RPMI8226 (cell line): ENCODE measurements at regions not wholly inside any gene's neighbourhood (a gene's known extent, or its start where the extent isn't known, plus 50 kb on each side); places are given as distances from the start of the nearest gene placed in this dataset.
"Not testable (repeated sequence)": the region's sequence is repeated elsewhere in the genome, so short reads cannot be mapped to it uniquely, and the experiment has no call there.

Experiments
- DNase-seq: peaks from one replicate; pipeline ENCODE4 v3.0.0-alpha.2; 2015

DNA sequence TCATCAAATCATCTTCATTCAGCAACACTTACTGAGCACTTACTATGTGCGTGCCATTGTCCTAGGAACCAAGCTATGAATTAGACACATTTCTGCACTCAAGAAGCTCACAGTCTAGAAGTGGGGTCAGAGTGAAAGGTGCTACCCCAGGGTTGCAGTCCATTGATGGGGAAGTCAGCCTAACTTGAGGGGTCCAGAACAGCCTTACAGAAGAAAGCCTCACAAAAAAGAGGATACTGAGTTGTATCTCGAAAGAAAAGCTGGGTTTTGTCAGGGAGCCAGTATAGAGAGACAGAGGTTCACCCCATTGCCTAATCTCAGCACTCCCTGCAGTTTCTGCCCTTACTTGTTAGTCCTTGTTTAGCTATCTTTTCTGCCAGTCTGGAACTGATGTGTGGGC lies 153.1 kb upstream of the JUN start:
- DNase-seq: no peak

DNA sequence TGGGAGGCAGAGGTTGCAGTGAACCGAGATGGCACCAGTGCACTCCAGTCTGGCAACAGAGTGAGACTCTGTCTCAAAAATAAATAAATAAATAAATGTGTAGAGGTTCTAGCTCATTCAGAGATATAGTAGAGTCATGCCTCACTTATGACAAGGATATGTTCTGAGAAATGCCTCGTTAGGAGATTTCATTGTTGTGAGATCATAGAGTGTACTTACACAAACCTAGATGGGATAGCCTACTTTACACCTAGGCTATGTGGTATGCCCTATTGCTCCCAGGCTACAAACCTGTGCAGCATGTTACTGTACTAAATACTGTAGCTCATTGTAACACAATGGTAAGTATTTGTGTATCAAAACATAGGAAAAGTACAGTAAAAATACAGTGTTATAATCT lies 155.3 kb upstream of the JUN start:
- no peak for DNase-seq

DNA sequence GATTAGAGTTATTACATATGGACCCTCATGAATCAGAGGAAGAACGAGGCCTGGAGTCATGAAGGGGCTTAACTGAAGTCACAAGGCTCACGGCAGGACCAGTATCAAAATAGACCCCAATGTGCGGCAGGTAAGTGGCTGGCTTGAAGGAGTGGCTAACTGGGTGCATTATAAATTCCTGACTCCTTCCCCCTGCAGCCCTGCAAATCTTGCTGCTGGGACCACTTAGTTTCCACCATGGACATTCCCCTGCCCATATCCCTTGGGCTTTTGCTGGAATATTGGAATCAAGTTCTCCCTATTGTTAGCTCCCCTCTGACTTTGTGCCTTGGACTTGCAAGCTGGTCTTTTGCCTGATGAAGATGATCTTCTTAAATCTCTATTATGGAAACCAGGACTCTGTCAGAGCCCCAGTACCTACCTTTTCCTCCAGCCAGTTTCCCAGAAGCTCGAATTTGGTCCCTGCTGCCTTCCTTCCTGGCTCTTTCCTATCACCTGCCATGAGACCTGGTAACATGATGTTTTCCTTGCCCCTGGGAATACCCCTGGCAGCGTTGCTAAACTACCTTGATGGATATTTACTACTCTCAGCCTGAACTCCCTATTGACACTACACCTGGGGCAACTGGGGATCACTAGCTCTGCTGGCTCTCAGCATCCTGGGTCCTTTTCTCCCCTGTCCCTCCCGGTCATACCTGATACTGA lies 156.0 kb upstream of the JUN start:
- no peak for DNase-seq

GRCh38 chr1:58941471-58942289 lies 157.8 kb upstream of the JUN start:
- no peak for DNase-seq

GRCh38 chr1:58942759-58943191 lies 158.9 kb upstream of the JUN start:
- DNase-seq: no peak

- DNase-seq: no peak
Measured at GRCh38 chr1:58943776-58944175, 159.9 kb upstream of the JUN start.

GRCh38 chr1:58944439-58944838 lies 160.6 kb upstream of the JUN start:
- no peak for DNase-seq

DNA sequence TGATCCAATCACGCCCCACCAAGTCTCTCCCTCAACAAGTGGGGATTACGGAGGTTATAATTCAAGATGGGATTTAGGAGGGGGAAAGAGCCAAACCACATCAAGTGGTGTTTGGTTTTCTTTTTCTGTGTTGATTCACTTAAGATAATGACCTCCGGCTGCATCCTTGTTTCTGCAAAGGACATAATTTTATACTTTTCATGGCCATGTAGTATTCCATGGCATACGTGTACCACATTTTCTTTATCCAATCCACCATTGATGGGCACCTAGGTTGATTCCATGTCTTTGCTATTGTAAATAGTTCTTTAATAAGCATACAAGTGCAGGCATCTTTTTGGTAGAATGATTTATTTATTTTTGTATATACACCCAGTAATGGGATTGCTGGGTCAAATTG lies 162.5 kb upstream of the JUN start:
- no peak for DNase-seq

GRCh38 chr1:58948671-58949070 lies 164.8 kb upstream of the JUN start:
- no peak for DNase-seq

DNA sequence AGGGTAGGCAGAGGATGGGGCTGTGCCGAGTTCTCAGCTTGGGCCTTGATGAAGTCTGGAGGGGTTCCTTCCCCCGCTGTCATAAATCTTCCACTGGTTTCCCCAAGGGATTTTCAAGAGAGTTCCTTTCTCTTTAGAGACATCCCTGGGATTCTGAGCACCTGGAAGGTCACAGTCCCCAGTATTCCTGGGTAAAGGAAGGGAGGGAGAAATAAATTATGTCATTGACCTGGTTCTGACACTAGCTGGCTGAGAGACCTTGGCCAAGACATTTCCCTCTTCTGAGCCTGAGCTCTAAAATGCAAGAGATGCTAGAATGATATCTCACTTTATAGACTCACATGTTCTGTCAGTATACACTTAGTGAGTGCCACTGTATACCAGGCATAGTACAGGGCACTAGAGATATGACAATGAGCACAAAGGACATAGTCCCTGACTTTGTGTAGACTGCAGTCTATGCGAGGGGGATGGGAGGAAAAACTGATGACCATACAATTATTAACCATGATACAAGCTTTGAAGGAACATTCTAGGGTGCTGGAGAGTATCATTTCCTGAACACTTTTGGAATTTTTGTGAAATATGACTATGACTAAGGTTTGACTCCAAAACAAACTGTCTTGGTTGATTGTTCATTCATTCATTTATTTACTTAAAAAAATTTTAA lies 165.8 kb upstream of the JUN start:
- no peak for DNase-seq

- no peak for DNase-seq
Measured at GRCh38 chr1:58950897-58951296, 167.1 kb upstream of the JUN start.

GRCh38 chr1:58953951-58954350 lies 170.1 kb upstream of the JUN start:
- DNase-seq: not testable (repeated sequence)

DNA sequence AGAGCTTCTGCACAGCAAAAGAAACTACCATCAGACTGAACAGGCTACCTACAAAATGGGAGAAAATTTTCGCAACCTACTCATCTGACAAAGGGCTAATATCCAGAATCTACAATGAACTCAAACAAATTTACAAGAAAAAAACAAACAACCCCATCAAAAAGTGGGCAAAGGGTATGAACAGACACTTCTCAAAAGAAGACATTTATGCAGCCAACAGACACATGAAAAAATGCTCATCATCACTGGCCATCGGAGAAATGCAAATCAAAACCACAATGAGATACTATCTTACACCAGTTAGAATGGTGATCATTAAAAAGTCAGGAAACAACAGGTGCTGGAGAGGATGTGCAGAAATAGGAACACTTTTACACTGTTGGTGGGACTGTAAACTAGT lies 179.4 kb upstream of the JUN start:
- DNase-seq: not testable (repeated sequence)

DNA sequence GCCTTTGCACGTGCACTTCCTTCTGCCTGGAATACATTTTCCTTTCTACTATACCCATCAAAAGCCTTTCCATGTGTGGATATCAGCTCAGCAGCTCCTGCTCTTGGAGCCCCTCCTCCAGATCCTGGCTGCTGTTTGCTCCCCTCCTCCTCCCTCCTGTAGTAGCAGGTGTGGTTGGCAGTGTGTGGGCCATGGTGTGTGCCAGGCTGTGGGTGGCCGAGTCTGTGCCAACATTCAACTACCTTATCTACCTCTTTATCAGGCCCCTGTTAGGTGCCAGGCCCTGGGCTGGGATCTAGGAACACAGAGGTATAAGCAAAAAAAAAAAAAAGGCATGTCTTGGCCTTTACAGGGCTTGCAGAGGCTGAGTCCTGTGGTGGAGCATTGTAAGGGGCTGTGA lies 180.6 kb upstream of the JUN start:
- DNase-seq: peak; percentile 45

DNA sequence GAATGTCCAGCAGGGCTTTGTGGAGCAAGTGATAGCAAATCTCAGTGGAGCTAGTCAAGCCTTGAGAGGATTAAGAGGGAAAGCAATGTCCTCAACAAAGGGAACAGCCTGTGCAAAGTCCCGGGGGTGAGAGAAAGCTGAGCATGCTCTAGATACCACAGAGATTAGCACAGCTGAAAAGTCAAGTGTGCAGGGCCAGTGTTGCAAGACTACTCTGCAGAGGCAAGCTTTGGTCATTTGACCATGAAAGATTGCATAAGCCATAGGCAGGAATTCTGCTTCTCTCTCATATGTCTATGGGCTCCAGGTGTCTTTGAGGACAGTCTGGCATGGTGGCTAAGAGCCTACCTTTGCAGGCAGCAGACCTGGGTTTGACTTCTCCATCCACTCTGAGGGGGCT lies 181.0 kb upstream of the JUN start:
- no peak for DNase-seq

DNA sequence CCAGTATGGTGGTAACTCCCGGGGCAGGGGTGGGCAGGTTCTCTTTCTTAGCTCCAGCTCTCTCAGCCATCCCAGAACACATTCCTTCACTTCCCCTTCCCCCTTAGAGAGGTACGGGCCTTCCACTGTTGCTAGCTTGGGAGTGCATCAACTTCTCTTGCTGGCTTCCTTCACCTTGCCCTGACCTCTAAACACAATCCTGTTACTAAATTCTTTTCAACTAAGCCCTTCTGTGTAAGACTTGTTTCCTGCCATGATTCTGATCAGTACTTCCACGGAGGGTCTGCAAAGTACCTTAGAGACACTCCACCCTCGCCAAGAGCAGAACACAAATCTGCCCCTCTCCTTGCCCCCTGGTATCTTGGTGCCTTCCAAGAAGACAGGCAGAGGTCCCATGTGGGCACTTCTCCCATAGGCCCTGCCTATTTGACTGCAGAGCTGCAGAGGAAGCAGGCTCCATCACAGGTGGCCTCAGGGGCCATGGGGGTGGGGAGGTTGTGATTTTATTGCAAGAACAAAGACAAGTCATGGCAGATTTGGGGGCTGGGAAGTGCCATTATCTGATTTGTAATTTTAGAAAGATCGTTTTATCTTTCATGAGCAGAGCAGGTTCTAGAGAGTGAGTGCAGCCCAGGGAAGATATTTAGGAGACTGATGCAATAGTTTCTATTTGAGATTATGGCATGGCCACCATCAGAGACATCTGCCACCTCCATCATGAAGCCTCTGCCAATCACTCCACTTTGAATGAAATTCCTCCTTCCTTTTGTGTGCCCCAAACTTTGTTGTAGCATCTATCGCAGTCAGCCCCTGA lies 182.5 kb upstream of the JUN start:
- peak; percentile 33 for DNase-seq

- peak; percentile 36 for DNase-seq
Measured at GRCh38 chr1:58966917-58967740, 183.3 kb upstream of the JUN start.

GRCh38 chr1:58968360-58968952 lies 184.6 kb upstream of the JUN start:
- peak; percentile 93 for DNase-seq

- not testable (repeated sequence) for DNase-seq
Measured at GRCh38 chr1:58969176-58969575, 185.3 kb upstream of the JUN start.

GRCh38 chr1:58971629-58972140 lies 187.8 kb upstream of the JUN start:
- no peak for DNase-seq

- no peak for DNase-seq
Measured at GRCh38 chr1:58975888-58976287, 192.0 kb upstream of the JUN start.
